Keratinocyte (primary cell): ENCODE measurements at regions not wholly inside any gene's neighbourhood (a gene's known extent, or its start where the extent isn't known, plus 50 kb on each side); places are given as distances from the start of the nearest gene placed in this dataset.

Experiments
- DNase-seq: peaks from one replicate; pipeline ENCODE4 v3.0.0-alpha.2; 2011; ENCODE audit warnings: low read depth, missing footprints, low spot score
- FAIRE-seq: peaks from 2 replicates; lab custom pipeline; 2011; peaks lifted over from hg19 to GRCh38; lab: Jason Lieb, UNC
- H2AFZ ChIP-seq: 2 replicates; pipeline ENCODE4 v1.6.0; 2012; ENCODE audit warnings: low read length, control low read depth, inconsistent platforms; ENCODE audit not compliant: control insufficient read depth
- H3K27ac ChIP-seq: 2 replicates; pipeline ENCODE4 v1.5.1; 2011; ENCODE audit warnings: low read length; ENCODE audit not compliant: control insufficient read depth, insufficient read depth
- H3K27me3 ChIP-seq: 3 replicates; pipeline ENCODE4 v1.6.0; 2011; ENCODE audit warnings: low read length; ENCODE audit not compliant: control insufficient read depth, insufficient read depth; ENCODE audit errors: extremely low read depth
- H3K36me3 ChIP-seq, 2 experiments: 2 replicates in 1 of 2; 3 replicates in 1 of 2; pipeline ENCODE4 v1.5.1; 2011; ENCODE audit warnings: low read length in 2 of 2, mild to moderate bottlenecking in 1 of 2; ENCODE audit not compliant: control insufficient read depth in 2 of 2, insufficient read depth in 2 of 2; ENCODE audit errors: extremely low read depth in 1 of 2
- H3K4me1 ChIP-seq: 3 replicates; pipeline ENCODE4 v1.5.1; 2011; ENCODE audit warnings: low read length; ENCODE audit not compliant: control insufficient read depth, insufficient read depth; ENCODE audit errors: extremely low read depth
- H3K4me2 ChIP-seq: 3 replicates; pipeline ENCODE4 v1.6.0; 2011; ENCODE audit warnings: low read depth, low read length; ENCODE audit not compliant: control insufficient read depth, insufficient read depth; ENCODE audit errors: extremely low read depth
- H3K4me3 ChIP-seq, 3 experiments: fragments of 200-600 bp in 1 of 3; sonication (generic) in 1 of 3; 2 replicates in 2 of 3; 3 replicates in 1 of 3; pipeline ENCODE4 v1.5.1; 2011 to 2016; ENCODE audit warnings: low read length in 3 of 3, mild to moderate bottlenecking in 3 of 3, control low read depth in 2 of 3, inconsistent platforms in 1 of 3, low read depth in 1 of 3, mixed read lengths in 1 of 3, mixed run types in 1 of 3, moderate library complexity in 1 of 3; ENCODE audit not compliant: control insufficient read depth in 2 of 3, insufficient read depth in 2 of 3; ENCODE audit errors: extremely low read depth in 1 of 3
- H3K79me2 ChIP-seq: 2 replicates; pipeline ENCODE4 v1.6.0; 2012; ENCODE audit warnings: low read length; ENCODE audit not compliant: control insufficient read depth, insufficient read depth
- H3K9ac ChIP-seq: 3 replicates; pipeline ENCODE4 v1.6.0; 2011; ENCODE audit warnings: low read length; ENCODE audit not compliant: control insufficient read depth, insufficient read depth; ENCODE audit errors: extremely low read depth
- H3K9me1 ChIP-seq: 3 replicates; pipeline ENCODE4 v1.6.0; 2011; ENCODE audit warnings: low read length; ENCODE audit not compliant: control insufficient read depth, insufficient read depth; ENCODE audit errors: extremely low read depth
- H3K9me3 ChIP-seq: 2 replicates; pipeline ENCODE4 v1.5.1; 2012; ENCODE audit warnings: low read depth, low read length; ENCODE audit not compliant: control insufficient read depth
- H4K20me1 ChIP-seq: 3 replicates; pipeline ENCODE4 v1.6.0; 2011; ENCODE audit warnings: low read length; ENCODE audit not compliant: control insufficient read depth, insufficient read depth; ENCODE audit errors: extremely low read depth
- CTCF ChIP-seq, 3 experiments: IDR thresholded peaks in 1 of 3; conservative IDR thresholded peaks in 1 of 3; optimal IDR thresholded peaks in 1 of 3; 2 replicates in 2 of 3; 3 replicates in 1 of 3; pipeline versions ENCODE3 to v1.5.1; 2011; ENCODE audit warnings: low read length in 3 of 3, mild to moderate bottlenecking in 3 of 3, moderate library complexity in 2 of 3, control low read depth in 1 of 3, inconsistent platforms in 1 of 3; ENCODE audit not compliant: insufficient read depth in 2 of 3; ENCODE audit errors: extremely low read depth in 1 of 3
- EZH2 ChIP-seq: IDR thresholded peaks from one replicate; pipeline ENCODE4 v1.6.1; 2012; ENCODE audit warnings: inconsistent platforms, mild to moderate bottlenecking, low read length, moderate library complexity
- dilution Hi-C: fragments of 300-500 bp; cut with MboI; formaldehyde crosslinking; loops from one replicate; pipeline ENCODE4 v1.7.0; 2020; ENCODE audit warnings: low sequenced_read_pairs; ENCODE audit not compliant: extremely low pct_ligation_motif_present

GRCh38 chr7:156515911-156516790 is 124.4 kb upstream of the RNF32 start:
- no peak for DNase-seq
- H3K9me3 ChIP-seq = peaks cover 6% of the 10 kb centered on the region
- H2AFZ ChIP-seq = no peak overlapping the region
- no peaks in the 10 kb centered on the region for H4K20me1 ChIP-seq
- H3K4me1 ChIP-seq = no peaks in the 10 kb centered on the region
- H3K9me1 ChIP-seq = no peaks in the 10 kb centered on the region
- no peak for FAIRE-seq
- H3K4me2 ChIP-seq = no peak overlapping the region
- no peak for TF ChIP-seq EZH2
- TF ChIP-seq CTCF (optimal IDR thresholded peaks at IDR 0.05 in 1 of 3, IDR thresholded peaks at IDR 0.05 in 1 of 3, conservative IDR thresholded peaks at IDR 0.05 in 1 of 3; ENCODE audit: extremely low read depth in 1 of 3, insufficient read depth in 2 of 3, low read length in 3 of 3) = no peak
- dilution Hi-C loops = no loop called here
- no peaks in the 10 kb centered on the region for H3K36me3 ChIP-seq
- no peak overlapping the region for H3K9ac ChIP-seq
- no peaks in the 10 kb centered on the region for H3K79me2 ChIP-seq
- no peak overlapping the region for H3K4me3 ChIP-seq
- H3K27ac ChIP-seq = no peak overlapping the region
- H3K27me3 ChIP-seq = no peaks in the 10 kb centered on the region

- no peak for FAIRE-seq
- Histone ChIP-seq H3K27ac (no peak overlapping the region), H3K27me3 (no peaks in the 10 kb centered on the region), H3K36me3 (no peaks in the 10 kb centered on the region), H3K4me3 (no peak overlapping the region), H3K4me2 (no peak overlapping the region), H3K4me1 (no peaks in the 10 kb centered on the region), H3K79me2 (no peaks in the 10 kb centered on the region), H3K9me1 (no peaks in the 10 kb centered on the region), H3K9ac (no peak overlapping the region), H2AFZ (no peak overlapping the region), H3K9me3 (peaks cover 6% of the 10 kb centered on the region), H4K20me1 (no peaks in the 10 kb centered on the region)
- dilution Hi-C loops = no loop called here
- TF ChIP-seq EZH2 (no peak), CTCF (optimal IDR thresholded peaks at IDR 0.05 in 1 of 3, IDR thresholded peaks at IDR 0.05 in 1 of 3, conservative IDR thresholded peaks at IDR 0.05 in 1 of 3; ENCODE audit: extremely low read depth in 1 of 3, insufficient read depth in 2 of 3, low read length in 3 of 3) (no peak)
- no peak for DNase-seq
Measured at GRCh38 chr7:156514851-156515250, 125.7 kb upstream of the RNF32 start.
